Pons (tissue), 1 donor: ENCODE measurements at regions not wholly inside any gene's neighbourhood (a gene's known extent, or its start where the extent isn't known, plus 50 kb on each side); places are given as distances from the start of the nearest gene placed in this dataset.

Source experiments
- DNase-seq: peaks from one replicate; pipeline ENCODE4 v3.0.0-alpha.2; 2016; ENCODE audit warnings: low spot score

GRCh38 chr13:97135883-97136282, 86.2 kb upstream of the MBNL2 start:
- no peak for DNase-seq

DNA sequence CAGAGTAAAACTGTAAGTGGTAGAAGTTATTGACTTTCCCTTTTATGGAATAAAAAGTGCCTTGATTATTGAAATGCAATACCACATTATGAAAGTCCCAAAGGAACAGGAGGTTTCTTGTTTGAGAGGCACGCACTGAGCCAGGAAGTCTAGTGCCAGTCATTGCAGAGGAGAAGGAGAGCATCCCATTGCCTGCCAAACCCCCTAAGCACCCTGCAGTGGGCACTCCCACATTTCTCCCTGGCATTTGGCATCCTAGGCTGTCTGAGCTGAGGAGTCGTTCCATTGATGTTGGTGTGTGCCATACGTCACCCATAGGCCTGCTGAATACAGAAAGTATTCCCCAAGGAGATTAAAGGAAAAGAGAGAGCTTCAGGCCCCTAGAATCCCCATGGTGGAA, 85.7 kb upstream of the MBNL2 start:
- DNase-seq, result no peak

DNA sequence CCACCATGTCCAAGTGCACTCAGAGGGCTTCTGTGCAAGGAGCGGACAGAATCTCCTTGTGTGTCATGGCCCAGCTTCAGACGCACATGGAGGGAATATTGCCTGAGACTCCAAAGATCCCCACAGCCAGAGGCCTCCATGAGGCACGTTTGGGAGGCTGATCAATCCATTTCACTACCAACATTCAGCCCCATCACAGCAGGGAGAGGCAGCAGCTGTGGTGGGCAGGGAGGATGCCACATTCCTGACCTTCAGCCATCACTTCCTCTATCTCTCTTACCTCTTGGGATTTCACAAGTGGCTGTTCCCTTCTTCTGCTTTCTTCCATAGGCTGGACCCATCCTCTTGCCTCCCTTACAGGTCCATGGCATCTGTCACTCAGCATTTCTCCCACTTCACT, 82.4 kb upstream of the MBNL2 start:
- DNase-seq, result no peak

GRCh38 chr13:97140131-97140530, 82.0 kb upstream of the MBNL2 start:
- DNase-seq, result no peak

DNA sequence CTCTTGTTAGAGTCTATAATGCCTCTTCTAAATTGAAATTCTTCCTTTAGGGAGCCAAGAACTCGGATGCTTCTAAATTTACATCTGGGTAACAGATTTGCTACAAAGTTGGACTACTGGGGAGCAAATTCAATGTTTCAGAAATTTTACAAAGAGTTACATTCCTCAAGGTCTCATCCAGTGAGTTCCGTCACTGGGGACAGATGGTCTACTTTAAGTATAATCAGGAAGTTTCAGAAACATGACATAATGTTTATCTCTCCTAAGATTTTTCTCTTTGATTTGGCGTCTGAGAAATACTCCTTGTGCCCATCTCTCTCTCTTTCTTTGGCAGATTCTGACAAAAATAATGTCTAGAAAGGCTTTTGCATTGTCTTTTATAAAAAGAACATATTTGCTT, 81.5 kb upstream of the MBNL2 start:
- no peak for DNase-seq

GRCh38 chr13:97141097-97141496, 81.0 kb upstream of the MBNL2 start:
- DNase-seq, result no peak

DNA sequence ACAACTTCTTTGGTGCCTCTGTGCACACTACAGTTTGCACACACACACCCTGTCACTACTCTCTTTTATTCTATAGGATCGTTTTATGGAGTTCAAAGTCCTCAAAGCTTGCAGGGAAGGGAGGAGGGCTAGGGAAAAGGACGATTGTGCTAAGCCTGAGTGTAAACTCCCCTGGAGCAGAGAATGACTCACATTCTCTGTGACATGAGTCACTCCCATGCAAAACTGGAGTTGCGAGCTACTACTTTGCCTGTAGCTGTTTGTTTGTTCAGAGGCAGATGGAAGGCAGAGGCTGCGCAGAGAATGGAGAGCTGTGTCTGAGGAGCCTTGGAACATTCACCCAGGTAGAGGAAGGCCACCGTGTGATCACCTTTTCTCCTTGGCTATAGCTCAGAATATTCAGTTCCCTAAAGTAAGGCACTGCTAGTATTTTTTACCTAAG, 80.5 kb upstream of the MBNL2 start:
- DNase-seq, result peak; percentile 55

- no peak for DNase-seq
Observed at GRCh38 chr13:97142452-97142851, 79.7 kb upstream of the MBNL2 start.

GRCh38 chr13:97145057-97145456, 77.1 kb upstream of the MBNL2 start:
- no peak for DNase-seq

GRCh38 chr13:97148894-97149293, 73.2 kb upstream of the MBNL2 start:
- DNase-seq, result no peak

GRCh38 chr13:97160421-97160820, 61.7 kb upstream of the MBNL2 start:
- DNase-seq, result no peak

GRCh38 chr13:97161582-97162231, 60.4 kb upstream of the MBNL2 start:
- no peak for DNase-seq

DNA sequence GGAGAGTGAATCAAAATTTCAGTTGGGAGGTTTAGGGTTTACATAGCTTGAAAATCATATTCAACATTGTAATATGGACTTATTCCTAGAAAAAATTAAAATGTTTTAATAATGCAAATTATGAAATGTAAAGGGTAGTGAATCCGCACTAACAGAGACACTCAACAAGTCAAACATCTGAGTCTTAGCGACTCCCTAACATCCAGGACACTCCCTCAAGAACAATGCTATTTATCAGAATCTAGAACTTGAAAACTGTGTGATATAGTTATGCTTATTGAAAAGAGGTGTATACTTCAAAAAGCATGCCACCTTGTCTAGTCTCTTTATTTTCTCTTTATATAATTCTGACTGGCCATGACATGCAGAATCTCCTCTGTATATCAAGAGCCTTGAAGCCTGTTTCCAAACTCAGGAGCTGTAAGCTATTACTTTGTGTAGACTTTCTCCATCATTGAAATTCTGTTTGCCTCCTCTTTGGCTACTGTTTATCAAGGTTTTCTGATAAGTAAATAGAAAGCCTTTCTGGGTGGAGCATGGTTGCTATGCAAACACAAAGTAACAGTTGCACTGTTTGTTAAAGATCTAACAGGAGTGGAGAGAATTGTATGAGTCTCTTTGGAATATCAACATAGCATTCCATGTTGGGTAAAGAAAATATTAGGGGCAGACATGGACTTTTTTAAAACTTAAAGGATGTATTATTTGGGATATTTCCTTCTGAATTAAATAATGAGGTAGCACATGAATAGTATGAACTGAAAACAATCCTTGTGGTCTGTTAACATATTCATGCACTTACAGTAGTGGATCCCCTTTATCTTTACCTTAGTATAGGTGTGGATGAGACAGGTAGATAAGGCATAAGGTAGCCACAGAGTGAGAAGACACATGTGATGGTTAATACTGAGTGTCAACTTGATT, 56.4 kb upstream of the MBNL2 start:
- DNase-seq, result no peak

GRCh38 chr13:97171136-97171535, 51.0 kb upstream of the MBNL2 start:
- DNase-seq, result no peak
